GM10266 (cell line): ENCODE measurements at regions not wholly inside any gene's neighbourhood (a gene's known extent, or its start where the extent isn't known, plus 50 kb on each side); places are given as distances from the start of the nearest gene placed in this dataset.
"Not testable (repeated sequence)": the region's sequence is repeated elsewhere in the genome, so short reads cannot be mapped to it uniquely, and the experiment has no call there.

Experiments used
- DNase-seq: peaks from one replicate; pipeline ENCODE4 v3.0.0; 2012; ENCODE audit errors: extremely low spot score
- TF ChIP-seq, protein P1 (sequence below): IDR thresholded peaks from 2 replicates; pipeline ENCODE4 v1.5.1; 2012; ENCODE audit warnings: mild to moderate bottlenecking, low read depth; ENCODE audit not compliant: control insufficient read depth, insufficient read depth; ENCODE audit errors: missing control alignments

DNA sequence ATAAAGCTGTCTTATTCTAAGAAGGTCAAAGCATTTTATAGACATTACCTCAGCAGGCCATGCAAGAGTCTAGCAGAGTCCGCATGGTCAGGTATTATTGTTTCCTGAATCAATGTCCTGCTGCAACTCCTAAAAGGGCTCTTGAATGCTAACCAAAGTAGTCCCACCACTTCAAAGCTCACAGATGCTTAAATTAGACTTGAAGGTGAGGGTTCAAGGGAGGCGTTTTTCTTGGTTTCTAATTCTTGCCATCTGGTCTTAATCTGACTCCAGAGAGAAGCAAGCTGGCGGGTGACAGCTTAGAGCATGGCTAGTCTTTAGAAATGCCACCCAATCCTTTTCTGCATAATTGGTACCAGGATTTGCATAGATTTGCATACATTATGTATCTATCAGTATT lies 226.3 kb downstream of the MREG start:
- DNase-seq, result no peak
- TF ChIP-seq, protein P1, sequence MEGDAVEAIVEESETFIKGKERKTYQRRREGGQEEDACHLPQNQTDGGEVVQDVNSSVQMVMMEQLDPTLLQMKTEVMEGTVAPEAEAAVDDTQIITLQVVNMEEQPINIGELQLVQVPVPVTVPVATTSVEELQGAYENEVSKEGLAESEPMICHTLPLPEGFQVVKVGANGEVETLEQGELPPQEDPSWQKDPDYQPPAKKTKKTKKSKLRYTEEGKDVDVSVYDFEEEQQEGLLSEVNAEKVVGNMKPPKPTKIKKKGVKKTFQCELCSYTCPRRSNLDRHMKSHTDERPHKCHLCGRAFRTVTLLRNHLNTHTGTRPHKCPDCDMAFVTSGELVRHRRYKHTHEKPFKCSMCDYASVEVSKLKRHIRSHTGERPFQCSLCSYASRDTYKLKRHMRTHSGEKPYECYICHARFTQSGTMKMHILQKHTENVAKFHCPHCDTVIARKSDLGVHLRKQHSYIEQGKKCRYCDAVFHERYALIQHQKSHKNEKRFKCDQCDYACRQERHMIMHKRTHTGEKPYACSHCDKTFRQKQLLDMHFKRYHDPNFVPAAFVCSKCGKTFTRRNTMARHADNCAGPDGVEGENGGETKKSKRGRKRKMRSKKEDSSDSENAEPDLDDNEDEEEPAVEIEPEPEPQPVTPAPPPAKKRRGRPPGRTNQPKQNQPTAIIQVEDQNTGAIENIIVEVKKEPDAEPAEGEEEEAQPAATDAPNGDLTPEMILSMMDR, result no peak

DNA sequence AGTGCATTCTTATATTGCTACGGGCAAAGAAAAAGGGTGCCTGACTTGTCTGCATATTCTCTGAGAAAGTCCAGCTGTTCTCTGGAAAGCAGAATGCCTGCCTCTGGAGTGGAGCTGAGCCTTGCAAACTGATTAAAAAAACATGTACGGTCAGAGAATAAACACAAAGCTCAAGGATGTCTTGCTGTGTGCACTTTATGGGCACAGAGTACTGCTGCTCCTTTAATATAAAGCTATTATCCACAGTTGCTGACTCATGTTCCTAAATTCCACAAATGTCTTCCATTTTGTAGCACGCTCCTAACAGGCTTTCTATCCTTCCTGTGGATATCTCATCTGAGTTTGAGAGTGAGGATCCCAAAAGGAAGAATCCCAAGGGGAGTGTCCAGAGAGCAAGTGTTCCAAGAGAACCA lies 229.0 kb downstream of the MREG start:
- no peak for DNase-seq
- TF ChIP-seq, protein P1, result no peak

DNA sequence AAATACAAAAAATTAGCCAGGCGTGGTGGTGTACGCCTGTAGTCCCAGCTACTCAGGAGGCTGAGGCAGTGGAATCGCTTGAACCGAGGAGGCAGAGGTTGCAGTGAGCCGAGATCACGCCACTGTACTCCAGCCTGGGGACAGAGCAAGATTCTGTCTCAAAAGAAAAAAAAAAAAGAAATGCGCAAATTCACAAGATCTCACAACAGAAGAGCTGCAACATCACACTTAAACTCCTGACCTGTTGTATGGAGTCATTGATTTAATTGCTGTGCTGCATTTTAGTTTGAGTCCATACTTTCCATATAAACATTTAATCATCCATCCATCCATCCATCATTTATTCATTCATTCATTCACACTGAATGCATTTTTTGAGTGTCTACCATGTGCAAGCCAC lies 229.7 kb downstream of the MREG start:
- not testable (repeated sequence) for DNase-seq

DNA sequence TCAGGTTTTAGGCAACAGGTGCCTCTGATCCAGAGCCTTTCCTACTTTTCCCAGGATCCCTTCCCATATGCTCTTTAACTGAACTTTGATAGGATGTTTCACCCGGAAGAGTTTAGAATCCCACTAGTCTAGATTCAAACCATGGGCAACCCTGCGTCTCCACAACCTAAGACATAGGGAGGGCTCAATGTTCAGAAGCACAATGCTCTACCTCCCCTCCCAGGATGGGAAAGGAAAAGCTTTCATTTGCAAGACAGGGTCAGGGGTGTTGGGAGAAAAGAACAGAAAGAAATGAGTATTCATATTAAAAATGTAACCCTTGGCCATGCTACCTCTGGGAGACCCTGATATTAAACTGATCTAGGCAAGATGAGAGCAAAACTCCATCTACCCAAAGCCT lies 230.4 kb downstream of the MREG start:
- TF ChIP-seq, protein P1, result no peak
- DNase-seq, result no peak

DNA sequence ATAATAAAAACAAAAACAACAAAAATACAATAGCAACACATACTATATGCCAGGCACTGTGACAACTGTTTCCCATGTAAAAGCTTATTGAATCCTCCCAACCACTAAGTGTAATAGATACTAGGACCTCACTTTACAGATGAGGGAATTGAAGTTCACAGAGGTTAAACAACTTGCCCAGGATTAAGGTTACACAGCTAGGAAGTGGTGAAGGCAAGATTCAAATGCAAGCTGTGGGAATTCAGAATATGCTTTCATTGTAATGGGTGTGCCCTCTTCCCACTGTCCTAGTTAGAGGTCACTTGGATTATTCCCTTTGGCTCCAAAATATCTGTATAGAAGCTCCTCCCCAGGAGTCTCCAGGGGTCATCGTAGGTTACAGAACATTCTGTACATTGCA lies 231.1 kb downstream of the MREG start:
- TF ChIP-seq, protein P1, result no peak
- DNase-seq, result no peak

DNA sequence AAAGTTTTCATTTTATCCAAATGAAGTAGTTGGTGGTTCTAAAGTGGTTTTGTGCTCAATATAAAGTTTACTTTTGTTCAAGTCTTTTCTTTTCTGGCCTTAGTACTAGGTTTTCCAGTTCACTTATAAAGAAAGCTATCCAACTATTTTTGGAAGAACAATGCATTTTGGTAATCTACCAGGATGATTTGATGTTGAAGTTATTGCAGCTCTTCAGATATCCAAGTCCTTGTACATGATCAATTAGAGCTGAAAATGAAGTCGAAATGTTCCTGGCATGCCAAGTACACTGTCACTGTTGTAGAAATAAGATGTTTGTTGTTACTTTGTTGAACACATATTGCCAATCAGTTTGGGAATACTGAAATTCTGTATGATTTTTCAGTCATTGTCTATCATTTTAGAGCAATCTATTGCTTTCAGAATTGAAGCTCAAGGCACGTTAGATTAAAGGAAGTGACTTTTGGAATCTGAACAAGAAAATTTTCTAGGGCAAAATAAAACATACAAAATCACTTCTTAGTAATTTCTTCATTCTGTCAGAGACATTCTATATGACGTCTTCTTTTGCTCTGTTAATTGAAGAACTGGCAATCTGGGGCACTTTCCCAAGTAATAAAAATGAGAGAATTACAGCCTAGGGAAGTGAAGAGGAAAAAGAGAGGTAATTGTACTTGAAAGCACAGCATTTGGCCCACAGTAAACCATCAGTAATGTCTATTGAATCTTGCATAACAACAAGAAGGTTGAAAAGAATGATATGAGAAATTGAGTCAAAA lies 232.3 kb downstream of the MREG start:
- no peak for DNase-seq
- TF ChIP-seq, protein P1, result no peak

DNA sequence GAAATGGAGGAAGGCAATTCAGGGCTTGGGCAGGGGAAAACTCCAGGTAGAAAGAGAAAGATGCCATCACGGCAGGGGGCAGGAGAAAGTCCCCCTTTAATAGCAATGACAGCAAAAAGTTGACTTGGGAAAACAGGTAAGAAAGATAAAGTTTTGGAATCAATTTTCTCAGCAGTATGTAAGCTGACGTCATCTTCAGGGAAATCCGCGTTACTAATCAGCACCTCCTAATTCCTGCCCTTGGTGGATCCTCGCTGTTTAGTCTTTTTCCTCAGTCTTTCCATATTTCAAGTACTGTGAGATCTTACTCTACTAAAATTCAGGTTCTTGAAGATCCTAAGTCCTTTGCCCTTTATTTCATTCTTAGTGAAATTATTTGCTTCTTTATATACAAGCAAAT lies 233.0 kb downstream of the MREG start:
- TF ChIP-seq, protein P1, result no peak
- DNase-seq, result no peak

DNA sequence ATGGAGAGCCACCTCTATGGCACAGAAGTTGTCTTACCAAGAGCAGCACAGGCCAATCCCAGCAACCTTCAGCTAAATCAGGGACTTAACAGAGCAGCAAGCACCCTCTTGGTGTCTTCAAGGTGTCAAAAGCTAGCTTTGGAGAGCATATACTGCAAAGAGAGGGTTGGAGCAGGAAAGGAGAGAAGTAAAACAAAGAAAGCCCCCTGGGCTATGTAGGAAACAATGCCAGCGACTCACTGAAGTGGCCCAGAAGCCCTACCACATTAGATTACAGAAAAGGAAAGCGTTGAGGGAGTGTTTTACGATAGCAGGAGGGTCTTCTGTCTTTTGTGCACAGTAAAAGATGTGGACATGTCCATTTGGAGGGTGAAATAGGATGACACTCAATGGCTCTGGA lies 233.4 kb downstream of the MREG start:
- DNase-seq, result no peak
- TF ChIP-seq, protein P1, result no peak
